Neural crest cell (in vitro differentiated cells): ENCODE measurements at regions not wholly inside any gene's neighbourhood (a gene's known extent, or its start where the extent isn't known, plus 50 kb on each side); places are given as distances from the start of the nearest gene placed in this dataset.

Source experiments
- DNase-seq: peaks from one replicate; pipeline ENCODE4 v3.0.0; 2021; ENCODE audit warnings: low read depth, mixed read lengths, low spot score
- H3K27ac Mint-ChIP-seq: one replicate; pipeline ENCODE4 v1.8.0; 2021; ENCODE audit warnings: mild to moderate bottlenecking, mixed read lengths; ENCODE audit not compliant: unreplicated experiment
- H3K27me3 Mint-ChIP-seq: 2 replicates; pipeline ENCODE4 v1.8.0; 2021; ENCODE audit warnings: low read depth, mild to moderate bottlenecking, mixed read lengths
- H3K36me3 Mint-ChIP-seq: 2 replicates; pipeline ENCODE4 v1.8.0; 2021; ENCODE audit warnings: low read depth, mild to moderate bottlenecking, mixed read lengths
- H3K4me1 Mint-ChIP-seq: 2 replicates; pipeline ENCODE4 v1.8.0; 2021; ENCODE audit warnings: mixed read lengths
- H3K4me3 Mint-ChIP-seq: one replicate; pipeline ENCODE4 v1.8.0; 2021; ENCODE audit warnings: mild to moderate bottlenecking, mixed read lengths
- H3K9me3 Mint-ChIP-seq: 2 replicates; pipeline ENCODE4 v1.8.0; 2021; ENCODE audit warnings: mixed read lengths
- CTCF ChIP-seq: fragments of 200-600 bp; sonication (generic); conservative IDR thresholded peaks from 2 replicates; pipeline ENCODE4 v1.5.0; 2021; ENCODE audit warnings: antibody characterized with exemption, mild to moderate bottlenecking

GRCh38 chr3:127063916-127064315 is 81.0 kb downstream of the PLXNA1 start:
- H3K9me3 Mint-ChIP-seq: peaks cover 2% of the 10 kb centered on the region
- peaks cover 2% of the 10 kb centered on the region for H3K27me3 Mint-ChIP-seq
- no peaks in the 10 kb centered on the region for H3K4me1 Mint-ChIP-seq
- H3K27ac Mint-ChIP-seq: no peak overlapping the region
- no peaks in the 10 kb centered on the region for H3K36me3 Mint-ChIP-seq
- no peak for DNase-seq
- no peak for TF ChIP-seq CTCF
- H3K4me3 Mint-ChIP-seq: no peak overlapping the region

GRCh38 chr3:127064391-127065137 is 81.6 kb downstream of the PLXNA1 start:
- no peak for DNase-seq
- Mint-ChIP-seq H3K9me3 (no peaks in the 10 kb centered on the region), H3K27ac (peak overlapping the region; percentile 62), H3K4me1 (no peaks in the 10 kb centered on the region), H3K27me3 (peaks cover 2% of the 10 kb centered on the region), H3K36me3 (no peaks in the 10 kb centered on the region), H3K4me3 (no peak overlapping the region)
- TF ChIP-seq CTCF: no peak

GRCh38 chr3:127065138-127065427 is 82.2 kb downstream of the PLXNA1 start:
- Mint-ChIP-seq H3K27ac (no peak overlapping the region), H3K36me3 (no peaks in the 10 kb centered on the region), H3K4me3 (no peak overlapping the region), H3K9me3 (no peaks in the 10 kb centered on the region), H3K27me3 (peaks cover 2% of the 10 kb centered on the region), H3K4me1 (no peaks in the 10 kb centered on the region)
- no peak for DNase-seq
- no peak for TF ChIP-seq CTCF

- H3K9me3 Mint-ChIP-seq: no peaks in the 10 kb centered on the region
- H3K4me1 Mint-ChIP-seq: no peaks in the 10 kb centered on the region
- H3K27me3 Mint-ChIP-seq: peaks cover 2% of the 10 kb centered on the region
- no peak overlapping the region for H3K4me3 Mint-ChIP-seq
- H3K27ac Mint-ChIP-seq: no peak overlapping the region
- DNase-seq: no peak
- TF ChIP-seq CTCF: no peak
- no peaks in the 10 kb centered on the region for H3K36me3 Mint-ChIP-seq
These were observed 82.8 kb downstream of the PLXNA1 start for GRCh38 chr3:127065561-127066290.

- TF ChIP-seq CTCF: no peak
- H3K27me3 Mint-ChIP-seq: no peaks in the 10 kb centered on the region
- H3K36me3 Mint-ChIP-seq: no peaks in the 10 kb centered on the region
- H3K27ac Mint-ChIP-seq: no peak overlapping the region
- no peak overlapping the region for H3K4me3 Mint-ChIP-seq
- DNase-seq: no peak
- no peaks in the 10 kb centered on the region for H3K9me3 Mint-ChIP-seq
- no peaks in the 10 kb centered on the region for H3K4me1 Mint-ChIP-seq
These were observed 83.7 kb downstream of the PLXNA1 start for GRCh38 chr3:127066635-127067034.
